SK-N-SH treated with all-trans-retinoic acid at 6 μM for 48 hours (cell line): ENCODE measurements at regions not wholly inside any gene's neighbourhood (a gene's known extent, or its start where the extent isn't known, plus 50 kb on each side); places are given as distances from the start of the nearest gene placed in this dataset.

Experiments used
- ATAC-seq: fragments of 200-7000 bp; cut with Tn5 transposase; 3 replicates; pipeline ENCODE4 v1.9.1; 2020; ENCODE audit warnings: mild to moderate bottlenecking, moderate library complexity
- ARNTL ChIP-seq: fragments of 450-650 bp; formaldehyde crosslinking; IDR thresholded peaks from 2 replicates; pipeline ENCODE4 v1.5.0; 2020; ENCODE audit warnings: low read depth, mild to moderate bottlenecking, moderate library complexity, borderline replicate concordance
- BACH2 ChIP-seq: fragments of 250-450 bp; sonication (Bioruptor Pico); IDR thresholded peaks from 2 replicates; pipeline ENCODE4 v1.9.0; 2021; ENCODE audit warnings: mild to moderate bottlenecking, borderline replicate concordance
- CSDC2 ChIP-seq: fragments of 250-450 bp; sonication (Bioruptor Pico); IDR thresholded peaks from 2 replicates; pipeline ENCODE4 v1.5.0; 2020; ENCODE audit warnings: mild to moderate bottlenecking, moderate library complexity
- ESRRG ChIP-seq: fragments of 250-450 bp; sonication (Bioruptor Pico); IDR thresholded peaks from 2 replicates; pipeline ENCODE4 v1.6.1; 2021; ENCODE audit warnings: mild to moderate bottlenecking
- GLIS3 ChIP-seq: fragments of 250-450 bp; sonication (Bioruptor Pico); IDR thresholded peaks from 2 replicates; pipeline ENCODE4 v1.5.0; 2020; ENCODE audit warnings: mild to moderate bottlenecking, moderate library complexity
- ISL1 ChIP-seq: fragments of 250-450 bp; sonication (Bioruptor Pico); IDR thresholded peaks from 2 replicates; pipeline ENCODE4 v2.1.2; 2022; ENCODE audit warnings: mild to moderate bottlenecking, moderate library complexity
- PPARA ChIP-seq: fragments of 250-450 bp; sonication (Bioruptor Pico); IDR thresholded peaks from 2 replicates; pipeline ENCODE4 v1.5.0; 2020; ENCODE audit warnings: mild to moderate bottlenecking, borderline replicate concordance
- RARB ChIP-seq: fragments of 250-450 bp; sonication (Bioruptor Pico); IDR thresholded peaks from 2 replicates; pipeline ENCODE4 v1.8.0; 2021; ENCODE audit warnings: mild to moderate bottlenecking, moderate library complexity
- SNAI2 ChIP-seq: fragments of 250-450 bp; sonication (Bioruptor Pico); IDR thresholded peaks from 2 replicates; pipeline ENCODE4 v1.5.0; 2020; ENCODE audit warnings: mild to moderate bottlenecking, moderate library complexity
- TCF4 ChIP-seq: fragments of 250-450 bp; sonication (Bioruptor Pico); IDR thresholded peaks from 2 replicates; pipeline ENCODE4 v1.8.0; 2021; ENCODE audit warnings: mild to moderate bottlenecking, moderate library complexity, borderline replicate concordance
- TOX ChIP-seq: fragments of 250-450 bp; sonication (Bioruptor Pico); IDR thresholded peaks from 2 replicates; pipeline ENCODE4 v1.8.0; 2021; ENCODE audit warnings: mild to moderate bottlenecking, moderate library complexity, borderline replicate concordance
- ZC3H10 ChIP-seq: fragments of 250-450 bp; sonication (Bioruptor Pico); IDR thresholded peaks from 2 replicates; pipeline ENCODE4 v1.5.1; 2021; ENCODE audit warnings: mild to moderate bottlenecking, moderate library complexity
- ZFP3 ChIP-seq: fragments of 250-450 bp; sonication (Bioruptor Pico); IDR thresholded peaks from 2 replicates; pipeline ENCODE4 v1.5.0; 2020; ENCODE audit warnings: mild to moderate bottlenecking, moderate library complexity
- ZFP30 ChIP-seq: fragments of 450-650 bp; formaldehyde crosslinking; IDR thresholded peaks from 2 replicates; pipeline ENCODE4 v1.5.0; 2022; ENCODE audit warnings: mild to moderate bottlenecking, moderate library complexity
- ZNF565 ChIP-seq: fragments of 450-650 bp; formaldehyde crosslinking; conservative IDR thresholded peaks from 2 replicates; pipeline ENCODE4 v1.5.0; 2020; ENCODE audit warnings: low read depth, mild to moderate bottlenecking, moderate library complexity
- ZNF70 ChIP-seq: fragments of 450-650 bp; formaldehyde crosslinking; IDR thresholded peaks from 2 replicates; pipeline ENCODE4 v1.5.0; 2020; ENCODE audit warnings: mild to moderate bottlenecking, moderate library complexity
- ZNF8 ChIP-seq: fragments of 450-650 bp; formaldehyde crosslinking; IDR thresholded peaks from 2 replicates; pipeline ENCODE4 v1.5.0; 2020; ENCODE audit warnings: mild to moderate bottlenecking, moderate library complexity
- TF ChIP-seq, protein P1 (sequence below): fragments of 250-450 bp; sonication (Bioruptor Pico); IDR thresholded peaks from 2 replicates; pipeline ENCODE4 v1.5.1; 2021; ENCODE audit warnings: mild to moderate bottlenecking, moderate library complexity
- TF ChIP-seq, protein P2 (sequence below): fragments of 250-450 bp; sonication (Bioruptor Pico); IDR thresholded peaks from 2 replicates; pipeline ENCODE4 v1.8.0; 2021; ENCODE audit warnings: low read depth, mild to moderate bottlenecking, moderate library complexity, borderline replicate concordance
- TF ChIP-seq, protein P3 (sequence below): fragments of 250-450 bp; sonication (Bioruptor Pico); IDR thresholded peaks from 2 replicates; pipeline ENCODE4 v1.8.0; 2020; ENCODE audit warnings: mild to moderate bottlenecking, moderate library complexity, borderline replicate concordance
- TF ChIP-seq, protein P4 (sequence below): fragments of 250-450 bp; sonication (Bioruptor Pico); IDR thresholded peaks from 2 replicates; pipeline ENCODE4 v1.5.1; 2020; ENCODE audit warnings: low read depth, mild to moderate bottlenecking, moderate library complexity
- TF ChIP-seq, protein P5 (sequence below): fragments of 250-450 bp; sonication (Bioruptor Pico); IDR thresholded peaks from 2 replicates; pipeline ENCODE4 v1.5.0; 2020; ENCODE audit warnings: mild to moderate bottlenecking, moderate library complexity

DNA sequence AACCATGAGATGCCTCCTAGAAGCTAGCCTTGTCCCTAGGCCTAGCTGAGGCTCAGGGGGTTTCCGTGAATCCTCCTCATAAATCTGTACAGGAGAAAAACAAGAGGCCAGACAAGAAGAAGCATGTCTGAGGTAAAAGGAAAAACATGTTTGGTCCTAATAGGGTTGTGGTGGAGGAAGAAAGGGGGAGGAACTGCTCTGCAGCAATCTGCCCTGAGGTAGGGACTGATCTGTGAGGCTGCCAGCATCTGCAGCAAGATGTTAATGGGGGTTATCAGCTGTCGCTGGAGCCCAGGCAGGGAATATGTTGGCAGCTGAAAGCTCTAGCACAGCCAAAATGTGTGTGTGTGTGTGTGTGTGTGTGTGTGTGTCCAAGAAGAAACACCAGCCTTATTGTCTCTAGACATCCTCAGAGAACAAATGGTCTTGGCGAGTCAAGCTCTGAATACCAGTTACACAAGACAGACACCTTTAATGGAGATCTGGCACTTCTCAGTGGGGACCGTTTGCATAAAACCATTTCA, 218.5 kb downstream of the NUAK1 start (continued):
- TF ChIP-seq, protein P1, sequence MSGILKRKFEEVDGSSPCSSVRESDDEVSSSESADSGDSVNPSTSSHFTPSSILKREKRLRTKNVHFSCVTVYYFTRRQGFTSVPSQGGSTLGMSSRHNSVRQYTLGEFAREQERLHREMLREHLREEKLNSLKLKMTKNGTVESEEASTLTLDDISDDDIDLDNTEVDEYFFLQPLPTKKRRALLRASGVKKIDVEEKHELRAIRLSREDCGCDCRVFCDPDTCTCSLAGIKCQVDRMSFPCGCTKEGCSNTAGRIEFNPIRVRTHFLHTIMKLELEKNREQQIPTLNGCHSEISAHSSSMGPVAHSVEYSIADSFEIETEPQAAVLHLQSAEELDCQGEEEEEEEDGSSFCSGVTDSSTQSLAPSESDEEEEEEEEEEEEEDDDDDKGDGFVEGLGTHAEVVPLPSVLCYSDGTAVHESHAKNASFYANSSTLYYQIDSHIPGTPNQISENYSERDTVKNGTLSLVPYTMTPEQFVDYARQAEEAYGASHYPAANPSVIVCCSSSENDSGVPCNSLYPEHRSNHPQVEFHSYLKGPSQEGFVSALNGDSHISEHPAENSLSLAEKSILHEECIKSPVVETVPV (CRISPR knock-in tag) = no peak
- no peak for TF ChIP-seq CSDC2
- TF ChIP-seq ZFP30 = no peak
- TF ChIP-seq ZNF8 (CRISPR knock-in tag) = no peak

DNA sequence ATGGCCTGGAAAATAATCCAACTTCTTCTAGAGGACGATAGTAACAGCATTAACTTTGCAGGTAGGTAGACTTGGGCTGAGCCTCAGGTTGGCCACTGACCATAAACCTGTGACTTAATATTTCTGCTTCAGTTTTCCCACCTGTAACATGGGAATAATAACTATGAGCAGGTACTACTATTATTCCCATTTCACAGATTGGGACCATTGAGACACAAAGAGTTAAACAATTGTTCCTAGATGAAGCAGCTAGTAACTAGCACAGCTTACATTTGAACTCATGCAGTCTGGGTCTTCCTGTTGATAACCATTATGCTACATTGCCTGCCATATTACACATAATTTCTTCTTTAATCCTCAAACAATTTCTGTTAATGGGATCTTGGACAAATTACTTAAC, 217.7 kb downstream of the NUAK1 start:
- TF ChIP-seq ISL1 (CRISPR knock-in tag) = no peak
- TF ChIP-seq RARB (CRISPR knock-in tag) = no peak
- TF ChIP-seq, protein P2, sequence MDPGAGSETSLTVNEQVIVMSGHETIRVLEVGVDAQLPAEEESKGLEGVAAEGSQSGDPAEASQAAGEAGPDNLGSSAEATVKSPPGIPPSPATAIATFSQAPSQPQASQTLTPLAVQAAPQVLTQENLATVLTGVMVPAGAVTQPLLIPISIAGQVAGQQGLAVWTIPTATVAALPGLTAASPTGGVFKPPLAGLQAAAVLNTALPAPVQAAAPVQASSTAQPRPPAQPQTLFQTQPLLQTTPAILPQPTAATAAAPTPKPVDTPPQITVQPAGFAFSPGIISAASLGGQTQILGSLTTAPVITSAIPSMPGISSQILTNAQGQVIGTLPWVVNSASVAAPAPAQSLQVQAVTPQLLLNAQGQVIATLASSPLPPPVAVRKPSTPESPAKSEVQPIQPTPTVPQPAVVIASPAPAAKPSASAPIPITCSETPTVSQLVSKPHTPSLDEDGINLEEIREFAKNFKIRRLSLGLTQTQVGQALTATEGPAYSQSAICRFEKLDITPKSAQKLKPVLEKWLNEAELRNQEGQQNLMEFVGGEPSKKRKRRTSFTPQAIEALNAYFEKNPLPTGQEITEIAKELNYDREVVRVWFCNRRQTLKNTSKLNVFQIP = no peak
- no peak for TF ChIP-seq ARNTL (CRISPR knock-in tag)
- TF ChIP-seq BACH2 (CRISPR knock-in tag) = no peak
- no peak for TF ChIP-seq ZNF70 (CRISPR knock-in tag)
- TF ChIP-seq ZNF8 (CRISPR knock-in tag) = no peak
- TF ChIP-seq ZNF565 (CRISPR knock-in tag) = no peak
- TF ChIP-seq, protein P3, sequence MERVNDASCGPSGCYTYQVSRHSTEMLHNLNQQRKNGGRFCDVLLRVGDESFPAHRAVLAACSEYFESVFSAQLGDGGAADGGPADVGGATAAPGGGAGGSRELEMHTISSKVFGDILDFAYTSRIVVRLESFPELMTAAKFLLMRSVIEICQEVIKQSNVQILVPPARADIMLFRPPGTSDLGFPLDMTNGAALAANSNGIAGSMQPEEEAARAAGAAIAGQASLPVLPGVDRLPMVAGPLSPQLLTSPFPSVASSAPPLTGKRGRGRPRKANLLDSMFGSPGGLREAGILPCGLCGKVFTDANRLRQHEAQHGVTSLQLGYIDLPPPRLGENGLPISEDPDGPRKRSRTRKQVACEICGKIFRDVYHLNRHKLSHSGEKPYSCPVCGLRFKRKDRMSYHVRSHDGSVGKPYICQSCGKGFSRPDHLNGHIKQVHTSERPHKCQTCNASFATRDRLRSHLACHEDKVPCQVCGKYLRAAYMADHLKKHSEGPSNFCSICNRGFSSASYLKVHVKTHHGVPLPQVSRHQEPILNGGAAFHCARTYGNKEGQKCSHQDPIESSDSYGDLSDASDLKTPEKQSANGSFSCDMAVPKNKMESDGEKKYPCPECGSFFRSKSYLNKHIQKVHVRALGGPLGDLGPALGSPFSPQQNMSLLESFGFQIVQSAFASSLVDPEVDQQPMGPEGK (CRISPR knock-in tag) = no peak
- no peak for TF ChIP-seq PPARA
- TF ChIP-seq ZFP3 (CRISPR knock-in tag) = no peak
- no peak for TF ChIP-seq TOX (CRISPR knock-in tag)
- TF ChIP-seq ZFP30 = no peak
- TF ChIP-seq TCF4 (CRISPR knock-in tag) = no peak
- no peak for TF ChIP-seq ESRRG (CRISPR knock-in tag)
- no peak for TF ChIP-seq GLIS3 (CRISPR knock-in tag)
- TF ChIP-seq, protein P1 (CRISPR knock-in tag) = no peak

DNA sequence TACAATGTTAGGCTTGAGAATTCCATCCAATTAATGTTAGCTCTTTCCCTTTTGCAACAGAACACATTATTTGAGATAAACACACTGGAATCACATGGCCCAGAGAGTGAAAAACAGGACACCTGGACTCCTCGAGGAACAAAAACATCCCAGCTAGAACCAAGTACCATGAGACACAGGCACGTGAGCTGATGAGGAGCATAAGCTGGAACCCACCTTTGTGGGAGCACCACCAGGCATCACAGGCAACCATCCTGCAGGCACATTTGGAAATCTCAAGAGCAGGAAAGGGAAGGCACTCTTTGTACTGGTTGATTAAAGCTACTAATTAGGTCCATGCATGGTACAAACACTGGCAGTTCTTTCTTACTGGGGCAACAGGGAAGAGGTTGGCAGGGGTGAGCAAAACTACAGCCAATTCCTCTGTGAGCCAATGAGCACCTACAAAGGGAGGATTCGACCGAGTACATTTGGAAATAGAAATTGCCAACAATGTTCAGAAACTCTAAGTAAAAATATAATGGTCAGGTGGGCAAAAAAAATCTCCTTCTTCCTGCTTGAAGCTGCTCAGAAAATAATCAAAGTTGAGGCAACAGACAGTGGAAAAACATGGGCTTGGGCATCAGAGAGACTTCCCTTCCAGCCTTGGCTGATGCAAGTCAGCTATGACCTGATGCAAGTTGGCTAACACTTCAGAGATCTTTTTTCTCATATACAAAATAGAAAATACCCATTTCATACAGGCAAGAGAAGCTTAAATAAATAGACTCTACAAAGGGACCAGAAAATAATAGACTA, 216.7 kb downstream of the NUAK1 start:
- peak; percentile 14; the same call in 2 of the 3 replicates for ATAC-seq
- no peak for TF ChIP-seq BACH2 (CRISPR knock-in tag)
- no peak for TF ChIP-seq ZC3H10 (CRISPR knock-in tag)
- TF ChIP-seq TCF4 (CRISPR knock-in tag) = no peak
- TF ChIP-seq SNAI2 (CRISPR knock-in tag) = no peak
- TF ChIP-seq, protein P4, sequence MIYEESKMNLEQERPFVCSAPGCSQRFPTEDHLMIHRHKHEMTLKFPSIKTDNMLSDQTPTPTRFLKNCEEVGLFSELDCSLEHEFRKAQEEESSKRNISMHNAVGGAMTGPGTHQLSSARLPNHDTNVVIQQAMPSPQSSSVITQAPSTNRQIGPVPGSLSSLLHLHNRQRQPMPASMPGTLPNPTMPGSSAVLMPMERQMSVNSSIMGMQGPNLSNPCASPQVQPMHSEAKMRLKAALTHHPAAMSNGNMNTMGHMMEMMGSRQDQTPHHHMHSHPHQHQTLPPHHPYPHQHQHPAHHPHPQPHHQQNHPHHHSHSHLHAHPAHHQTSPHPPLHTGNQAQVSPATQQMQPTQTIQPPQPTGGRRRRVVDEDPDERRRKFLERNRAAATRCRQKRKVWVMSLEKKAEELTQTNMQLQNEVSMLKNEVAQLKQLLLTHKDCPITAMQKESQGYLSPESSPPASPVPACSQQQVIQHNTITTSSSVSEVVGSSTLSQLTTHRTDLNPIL = no peak
- TF ChIP-seq TOX (CRISPR knock-in tag) = no peak
- no peak for TF ChIP-seq ARNTL (CRISPR knock-in tag)
- TF ChIP-seq GLIS3 (CRISPR knock-in tag) = no peak
- TF ChIP-seq, protein P1 (CRISPR knock-in tag) = no peak
- TF ChIP-seq, protein P5, sequence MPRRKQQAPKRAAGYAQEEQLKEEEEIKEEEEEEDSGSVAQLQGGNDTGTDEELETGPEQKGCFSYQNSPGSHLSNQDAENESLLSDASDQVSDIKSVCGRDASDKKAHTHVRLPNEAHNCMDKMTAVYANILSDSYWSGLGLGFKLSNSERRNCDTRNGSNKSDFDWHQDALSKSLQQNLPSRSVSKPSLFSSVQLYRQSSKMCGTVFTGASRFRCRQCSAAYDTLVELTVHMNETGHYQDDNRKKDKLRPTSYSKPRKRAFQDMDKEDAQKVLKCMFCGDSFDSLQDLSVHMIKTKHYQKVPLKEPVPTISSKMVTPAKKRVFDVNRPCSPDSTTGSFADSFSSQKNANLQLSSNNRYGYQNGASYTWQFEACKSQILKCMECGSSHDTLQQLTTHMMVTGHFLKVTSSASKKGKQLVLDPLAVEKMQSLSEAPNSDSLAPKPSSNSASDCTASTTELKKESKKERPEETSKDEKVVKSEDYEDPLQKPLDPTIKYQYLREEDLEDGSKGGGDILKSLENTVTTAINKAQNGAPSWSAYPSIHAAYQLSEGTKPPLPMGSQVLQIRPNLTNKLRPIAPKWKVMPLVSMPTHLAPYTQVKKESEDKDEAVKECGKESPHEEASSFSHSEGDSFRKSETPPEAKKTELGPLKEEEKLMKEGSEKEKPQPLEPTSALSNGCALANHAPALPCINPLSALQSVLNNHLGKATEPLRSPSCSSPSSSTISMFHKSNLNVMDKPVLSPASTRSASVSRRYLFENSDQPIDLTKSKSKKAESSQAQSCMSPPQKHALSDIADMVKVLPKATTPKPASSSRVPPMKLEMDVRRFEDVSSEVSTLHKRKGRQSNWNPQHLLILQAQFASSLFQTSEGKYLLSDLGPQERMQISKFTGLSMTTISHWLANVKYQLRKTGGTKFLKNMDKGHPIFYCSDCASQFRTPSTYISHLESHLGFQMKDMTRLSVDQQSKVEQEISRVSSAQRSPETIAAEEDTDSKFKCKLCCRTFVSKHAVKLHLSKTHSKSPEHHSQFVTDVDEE (CRISPR knock-in tag) = no peak
- TF ChIP-seq ZNF70 (CRISPR knock-in tag) = no peak
- TF ChIP-seq ZFP30 = no peak
- no peak for TF ChIP-seq ZNF565 (CRISPR knock-in tag)
- TF ChIP-seq, protein P2 = no peak

More for the DNA sequence above, 217.7 kb downstream of the NUAK1 start:
- no peak for ATAC-seq
